IPS-15b (cell line): ENCODE measurements at regions not wholly inside any gene's neighbourhood (a gene's known extent, or its start where the extent isn't known, plus 50 kb on each side); places are given as distances from the start of the nearest gene placed in this dataset.
"Not testable (repeated sequence)": the region's sequence is repeated elsewhere in the genome, so short reads cannot be mapped to it uniquely, and the experiment has no call there.

Experiments
- H3K27me3 ChIP-seq: one replicate; pipeline ENCODE4 v1.6.1; 2013; ENCODE audit warnings: low read length; ENCODE audit not compliant: control insufficient read depth, insufficient read depth
- H3K36me3 ChIP-seq: one replicate; pipeline ENCODE4 v1.6.1; 2013; ENCODE audit warnings: low read length; ENCODE audit not compliant: control insufficient read depth, insufficient read depth
- H3K4me1 ChIP-seq: one replicate; pipeline ENCODE4 v1.6.1; 2013; ENCODE audit warnings: mild to moderate bottlenecking, low read length; ENCODE audit not compliant: control insufficient read depth, insufficient read depth
- H3K4me3 ChIP-seq: one replicate; pipeline ENCODE4 v1.5.1; 2013; ENCODE audit warnings: low read depth, low read length
- H3K9ac ChIP-seq: one replicate; pipeline ENCODE4 v1.6.1; 2013; ENCODE audit warnings: low read depth, mild to moderate bottlenecking, low read length
- H3K9me3 ChIP-seq: one replicate; pipeline ENCODE4 v1.6.1; 2013; ENCODE audit warnings: mild to moderate bottlenecking, low read length; ENCODE audit not compliant: control insufficient read depth, insufficient read depth

GRCh38 chr17:77556383-77557061 is 402.0 kb upstream of the TNRC6C start:
- Histone ChIP-seq H3K36me3 (no peaks in the 10 kb centered on the region), H3K27me3 (no peaks in the 10 kb centered on the region), H3K4me3 (no peak overlapping the region), H3K9me3 (no peaks in the 10 kb centered on the region), H3K9ac (no peak overlapping the region), H3K4me1 (no peaks in the 10 kb centered on the region)

- no peak overlapping the region for H3K4me3 ChIP-seq
- H3K27me3 ChIP-seq: no peaks in the 10 kb centered on the region
- no peaks in the 10 kb centered on the region for H3K4me1 ChIP-seq
- H3K36me3 ChIP-seq: no peaks in the 10 kb centered on the region
- H3K9ac ChIP-seq: no peak overlapping the region
- H3K9me3 ChIP-seq: no peaks in the 10 kb centered on the region
These were observed 399.5 kb upstream of the TNRC6C start for GRCh38 chr17:77558846-77559626.

GRCh38 chr17:77560381-77560780 is 398.1 kb upstream of the TNRC6C start:
- Histone ChIP-seq H3K9ac (no peak overlapping the region), H3K36me3 (no peaks in the 10 kb centered on the region), H3K4me3 (no peak overlapping the region), H3K4me1 (no peaks in the 10 kb centered on the region), H3K9me3 (no peaks in the 10 kb centered on the region), H3K27me3 (no peaks in the 10 kb centered on the region)

- no peaks in the 10 kb centered on the region for H3K27me3 ChIP-seq
- no peaks in the 10 kb centered on the region for H3K4me1 ChIP-seq
- H3K9ac ChIP-seq: no peak overlapping the region
- H3K4me3 ChIP-seq: no peak overlapping the region
- H3K36me3 ChIP-seq: no peaks in the 10 kb centered on the region
- H3K9me3 ChIP-seq: no peaks in the 10 kb centered on the region
These were observed 397.7 kb upstream of the TNRC6C start for GRCh38 chr17:77560841-77561240.

DNA sequence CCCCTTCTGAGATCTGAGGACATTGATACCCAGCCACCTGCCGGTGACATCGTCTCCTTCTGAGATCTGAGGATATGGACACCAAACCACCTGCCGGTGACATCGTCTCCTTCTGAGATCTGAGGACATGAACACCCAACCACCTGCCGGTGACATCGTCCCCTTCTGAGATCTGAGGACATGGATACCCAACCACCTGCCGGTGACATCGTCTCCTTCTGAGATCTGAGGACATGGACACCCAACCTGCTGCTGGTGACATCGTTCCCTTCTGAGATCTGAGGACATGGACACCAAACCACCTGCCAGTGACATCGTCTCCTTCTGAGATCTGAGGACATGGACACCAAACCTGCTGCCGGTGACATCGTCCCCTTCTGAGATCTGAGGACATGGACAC is 396.1 kb upstream of the TNRC6C start:
- not testable (repeated sequence) for H3K4me1 ChIP-seq, H3K9me3 ChIP-seq, H3K36me3 ChIP-seq, H3K27me3 ChIP-seq, H3K4me3 ChIP-seq, H3K9ac ChIP-seq

DNA sequence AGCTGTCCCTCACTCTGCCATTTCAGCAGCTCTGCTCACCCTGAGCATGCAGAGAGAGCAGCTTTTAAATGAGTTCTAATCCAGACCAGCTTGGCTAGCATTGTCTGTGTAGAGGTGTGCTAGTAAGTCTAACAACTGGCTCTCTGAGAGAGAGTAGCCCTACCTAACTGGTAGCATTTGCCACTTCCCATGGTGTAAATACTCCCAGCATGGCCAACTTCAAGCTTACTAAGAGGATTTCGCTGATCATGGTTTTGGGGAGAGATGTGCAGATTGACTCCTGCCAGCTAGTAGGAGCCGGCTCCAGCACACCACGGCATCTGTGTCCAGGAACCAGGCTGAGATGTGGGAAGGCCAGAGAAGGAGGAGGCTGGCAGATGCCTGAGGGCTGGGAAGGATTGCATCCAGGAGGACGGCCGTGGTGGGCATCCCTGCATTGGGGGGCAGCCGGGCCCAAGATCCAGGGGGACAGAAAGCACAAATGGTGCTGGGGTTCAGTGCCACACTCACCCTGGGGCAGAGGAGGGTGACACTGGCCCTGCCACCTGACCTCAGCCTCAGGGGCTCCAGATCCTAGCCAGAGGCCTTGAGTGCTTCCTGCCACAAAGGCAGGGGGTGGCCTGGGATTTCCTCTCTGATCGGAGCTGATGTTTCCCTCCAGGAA is 394.9 kb upstream of the TNRC6C start:
- Histone ChIP-seq H3K9me3 (no peaks in the 10 kb centered on the region), H3K9ac (no peak overlapping the region), H3K36me3 (no peaks in the 10 kb centered on the region), H3K27me3 (no peaks in the 10 kb centered on the region), H3K4me1 (no peaks in the 10 kb centered on the region), H3K4me3 (no peak overlapping the region)

GRCh38 chr17:77564278-77564920 is 394.1 kb upstream of the TNRC6C start:
- Histone ChIP-seq H3K9me3 (no peaks in the 10 kb centered on the region), H3K4me1 (no peaks in the 10 kb centered on the region), H3K9ac (no peak overlapping the region), H3K27me3 (no peaks in the 10 kb centered on the region), H3K4me3 (no peak overlapping the region), H3K36me3 (no peaks in the 10 kb centered on the region)

DNA sequence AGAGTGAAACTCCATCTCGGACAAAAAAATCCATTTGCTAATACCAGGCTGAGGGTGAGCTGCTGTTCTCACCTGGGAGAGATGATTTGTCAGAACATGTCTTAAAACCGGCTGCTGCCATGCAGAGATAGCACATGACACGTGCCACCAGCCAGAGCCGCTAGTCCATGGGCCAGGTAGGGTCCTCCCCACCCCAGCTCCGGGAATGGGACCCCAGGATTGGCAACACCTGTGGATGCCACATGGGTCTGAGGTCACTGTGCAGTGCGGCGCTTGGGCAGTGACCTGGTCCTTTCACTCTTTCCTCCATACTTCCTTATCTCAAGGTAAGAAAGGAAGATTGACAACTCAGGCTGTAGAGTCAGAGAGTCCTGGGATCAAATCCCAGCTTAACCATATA is 393.3 kb upstream of the TNRC6C start:
- Histone ChIP-seq H3K36me3 (no peaks in the 10 kb centered on the region), H3K9ac (no peak overlapping the region), H3K27me3 (no peaks in the 10 kb centered on the region), H3K4me1 (no peaks in the 10 kb centered on the region), H3K9me3 (no peaks in the 10 kb centered on the region), H3K4me3 (no peak overlapping the region)

DNA sequence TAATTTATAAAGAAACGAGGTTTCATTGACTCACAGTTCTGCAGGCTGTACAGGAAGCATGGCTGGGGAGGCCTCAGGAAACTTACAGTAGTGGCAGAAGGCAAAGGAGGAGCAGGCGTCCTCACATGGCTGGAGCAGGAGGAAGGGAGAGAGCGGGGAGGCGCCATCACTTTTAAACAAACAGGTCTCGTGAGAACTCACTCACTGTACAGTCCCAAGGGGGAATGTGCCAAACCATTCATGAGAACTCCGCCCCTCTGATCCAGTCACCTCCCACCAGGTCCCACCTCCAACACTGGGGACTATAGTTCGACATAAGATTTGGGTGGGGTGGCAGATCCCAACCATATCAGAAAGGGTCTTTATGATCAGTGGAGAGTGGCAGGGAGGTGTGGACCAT is 392.4 kb upstream of the TNRC6C start:
- no peaks in the 10 kb centered on the region for H3K27me3 ChIP-seq
- H3K36me3 ChIP-seq: no peaks in the 10 kb centered on the region
- no peak overlapping the region for H3K4me3 ChIP-seq
- H3K9ac ChIP-seq: no peak overlapping the region
- no peaks in the 10 kb centered on the region for H3K4me1 ChIP-seq
- no peaks in the 10 kb centered on the region for H3K9me3 ChIP-seq

GRCh38 chr17:77566566-77567138 is 391.9 kb upstream of the TNRC6C start:
- Histone ChIP-seq H3K4me3 (no peak overlapping the region), H3K9ac (no peak overlapping the region), H3K9me3 (no peaks in the 10 kb centered on the region), H3K4me1 (peaks cover 2% of the 10 kb centered on the region), H3K36me3 (no peaks in the 10 kb centered on the region), H3K27me3 (no peaks in the 10 kb centered on the region)

GRCh38 chr17:77568540-77568939 is 390.0 kb upstream of the TNRC6C start:
- no peaks in the 10 kb centered on the region for H3K27me3 ChIP-seq

More at GRCh38 chr17:77568540-77568939, 390.0 kb upstream of the TNRC6C start:
- no peaks in the 10 kb centered on the region for H3K36me3 ChIP-seq
- H3K9me3 ChIP-seq: no peaks in the 10 kb centered on the region
- no peak overlapping the region for H3K4me3 ChIP-seq
- H3K9ac ChIP-seq: no peak overlapping the region
- peaks cover 5% of the 10 kb centered on the region for H3K4me1 ChIP-seq
